HG03280 (cell line): ENCODE measurements at regions not wholly inside any gene's neighbourhood (a gene's known extent, or its start where the extent isn't known, plus 50 kb on each side); places are given as distances from the start of the nearest gene placed in this dataset.

Source experiments
- ATAC-seq: cut with Tn5 transposase; IDR thresholded peaks from one replicate; pipeline ENCODE4 v1.9.1; 2021; ENCODE audit warnings: mild to moderate bottlenecking, moderate library complexity; ENCODE audit not compliant: unreplicated experiment

GRCh38 chr3:67897351-67898336, 243.2 kb upstream of the SUCLG2 start:
- no peak for ATAC-seq

- ATAC-seq, result no peak
Measured at GRCh38 chr3:67896130-67896529, 241.7 kb upstream of the SUCLG2 start.

GRCh38 chr3:67894510-67894909, 240.1 kb upstream of the SUCLG2 start:
- no peak for ATAC-seq

- no peak for ATAC-seq
Measured at GRCh38 chr3:67884345-67884744, 229.9 kb upstream of the SUCLG2 start.

GRCh38 chr3:67883766-67884165, 229.4 kb upstream of the SUCLG2 start:
- ATAC-seq, result no peak

GRCh38 chr3:67882981-67883380, 228.6 kb upstream of the SUCLG2 start:
- no peak for ATAC-seq

GRCh38 chr3:67876261-67876660, 221.8 kb upstream of the SUCLG2 start:
- no peak for ATAC-seq

- no peak for ATAC-seq
Measured at GRCh38 chr3:67875858-67876257, 221.4 kb upstream of the SUCLG2 start.

GRCh38 chr3:67875338-67875737, 220.9 kb upstream of the SUCLG2 start:
- no peak for ATAC-seq

GRCh38 chr3:67870477-67870876, 216.1 kb upstream of the SUCLG2 start:
- ATAC-seq, result no peak

GRCh38 chr3:67866571-67866970, 212.2 kb upstream of the SUCLG2 start:
- ATAC-seq, result no peak

- no peak for ATAC-seq
Measured at GRCh38 chr3:67864587-67865183, 210.3 kb upstream of the SUCLG2 start.

- no peak for ATAC-seq
Measured at GRCh38 chr3:67863869-67864268, 209.5 kb upstream of the SUCLG2 start.

GRCh38 chr3:67860429-67860828, 206.0 kb upstream of the SUCLG2 start:
- ATAC-seq, result no peak

- ATAC-seq, result no peak
Measured at GRCh38 chr3:67858492-67858891, 204.1 kb upstream of the SUCLG2 start.

GRCh38 chr3:67856718-67857117, 202.3 kb upstream of the SUCLG2 start:
- ATAC-seq, result no peak

GRCh38 chr3:67854663-67855062, 200.3 kb upstream of the SUCLG2 start:
- no peak for ATAC-seq

- no peak for ATAC-seq
Measured at GRCh38 chr3:67853520-67853919, 199.1 kb upstream of the SUCLG2 start.

- ATAC-seq, result no peak
Measured at GRCh38 chr3:67848299-67848698, 193.9 kb upstream of the SUCLG2 start.

- ATAC-seq, result no peak
Measured at GRCh38 chr3:67846166-67846565, 191.8 kb upstream of the SUCLG2 start.

GRCh38 chr3:67832817-67833216, 178.4 kb upstream of the SUCLG2 start:
- ATAC-seq, result no peak

- ATAC-seq, result no peak
Measured at GRCh38 chr3:67831262-67831661, 176.8 kb upstream of the SUCLG2 start.
